ENCODE measurements at regions not wholly inside any gene's neighbourhood (a gene's known extent, or its start where the extent isn't known, plus 50 kb on each side); places are given as distances from the start of the nearest gene placed in this dataset.
"Not testable (repeated sequence)": the region's sequence is repeated elsewhere in the genome, so short reads cannot be mapped to it uniquely, and the experiment has no call there.

GRCh38 chr6:68139130-68139529, 496.0 kb upstream of the ADGRB3 start:
- DNase-seq, result peak; percentile 13

GRCh38 chr6:68134796-68135195, 500.3 kb upstream of the ADGRB3 start:
- DNase-seq, result no peak

- no peak for DNase-seq
These were observed 506.9 kb upstream of the ADGRB3 start for GRCh38 chr6:68128211-68128610.

- no peak for DNase-seq
These were observed 508.0 kb upstream of the ADGRB3 start for GRCh38 chr6:68127074-68127473.

GRCh38 chr6:68126089-68126749, 508.9 kb upstream of the ADGRB3 start:
- no peak for DNase-seq

- DNase-seq, result not testable (repeated sequence)
These were observed 512.1 kb upstream of the ADGRB3 start for GRCh38 chr6:68122975-68123374.

- DNase-seq, result no peak
These were observed 513.0 kb upstream of the ADGRB3 start for GRCh38 chr6:68122032-68122431.

GRCh38 chr6:68120954-68121353, 514.1 kb upstream of the ADGRB3 start:
- not testable (repeated sequence) for DNase-seq

GRCh38 chr6:68114463-68115047, 520.5 kb upstream of the ADGRB3 start:
- no peak for DNase-seq

- no peak for DNase-seq
These were observed 526.7 kb upstream of the ADGRB3 start for GRCh38 chr6:68108233-68108835.

- DNase-seq, result no peak
These were observed 541.0 kb upstream of the ADGRB3 start for GRCh38 chr6:68094070-68094469.

GRCh38 chr6:68087399-68088133, 547.5 kb upstream of the ADGRB3 start:
- DNase-seq, result no peak

GRCh38 chr6:68086199-68086598, 548.9 kb upstream of the ADGRB3 start:
- DNase-seq, result no peak

GRCh38 chr6:68085599-68085998, 549.5 kb upstream of the ADGRB3 start:
- DNase-seq, result not testable (repeated sequence)

- DNase-seq, result no peak
These were observed 553.0 kb upstream of the ADGRB3 start for GRCh38 chr6:68082086-68082485.

GRCh38 chr6:68080074-68080473, 555.0 kb upstream of the ADGRB3 start:
- DNase-seq, result no peak

- DNase-seq, result no peak
These were observed 557.4 kb upstream of the ADGRB3 start for GRCh38 chr6:68077661-68078060.

GRCh38 chr6:68071740-68072139, 563.3 kb upstream of the ADGRB3 start:
- no peak for DNase-seq

- no peak for DNase-seq
These were observed 565.0 kb upstream of the ADGRB3 start for GRCh38 chr6:68069921-68070710.

- no peak for DNase-seq
These were observed 575.2 kb upstream of the ADGRB3 start for GRCh38 chr6:68059899-68060298.

GRCh38 chr6:68059261-68059660, 575.8 kb upstream of the ADGRB3 start:
- no peak for DNase-seq

- not testable (repeated sequence) for DNase-seq
These were observed 578.5 kb upstream of the ADGRB3 start for GRCh38 chr6:68056596-68056995.

- no peak for DNase-seq
These were observed 580.3 kb upstream of the ADGRB3 start for GRCh38 chr6:68054756-68055155.
